ENCODE measurements at regions not wholly inside any gene's neighbourhood (a gene's known extent, or its start where the extent isn't known, plus 50 kb on each side); places are given as distances from the start of the nearest gene placed in this dataset.
A peak's percentile ranks its signal among the peaks of the same experiment; 100 is the strongest.

DNA sequence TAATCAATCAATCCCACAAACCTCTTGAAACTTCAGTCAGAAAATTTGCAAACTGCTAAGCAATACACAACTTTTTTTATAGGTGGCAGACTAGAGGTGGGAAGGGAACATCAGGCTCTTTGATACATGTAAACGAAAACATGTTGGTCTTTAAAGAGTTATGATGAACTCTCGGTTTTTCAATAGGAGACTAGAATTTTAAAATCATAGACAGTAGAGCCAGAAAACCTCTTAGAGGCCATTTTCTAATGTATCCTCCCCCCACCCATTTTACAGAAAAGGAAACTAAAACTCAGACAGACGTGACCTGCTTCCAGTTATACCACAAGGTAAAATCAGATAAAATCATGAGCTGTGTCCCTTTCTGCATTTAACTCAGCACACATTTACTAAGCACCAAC, 179.1 kb upstream of the LPP start:
- POLR2A ChIA-PET = no interaction called here
- H3K27me3 ChIP-seq (replicated peaks in 1 of 2; ENCODE audit: control insufficient read depth in 2 of 2, insufficient read depth in 2 of 2, low read length in 1 of 2) = peaks cover 2 to 4% of the 10 kb centered on the region in 2 experiments; a peak in 3 of 4 replicates
- H3K9me3 ChIP-seq (replicated peaks; ENCODE audit: control insufficient read depth, insufficient read depth, low read length) = no peaks in the 10 kb centered on the region; the same call in 2 of the 3 replicates
- FAIRE-seq (peak; percentile 57), ATAC-seq (peak; percentile 55), DNase-seq (ENCODE audit: low read depth, low spot score) (no peak)
- no peak overlapping the region for H3K27ac ChIP-seq (ENCODE audit: control insufficient read depth, insufficient read depth)
- H3K4me3 ChIP-seq = peak overlapping the region; percentile 16
- no TSS peak for BruUV-seq (replicated peaks)
- SMC1A ChIA-PET (ENCODE audit: uncharacterized antibody, unreplicated experiment) = interaction anchor here (0.8 to 1.4 kb wide), 2 partner anchors 13 to 225 kb away, joined by 3 to 6 read pairs; no protein-coding TSS in a partner anchor
- H3K79me2 ChIP-seq (ENCODE audit: control insufficient read depth, insufficient read depth, low read length) = no peaks in the 10 kb centered on the region
- intact Hi-C loops (cut with micrococcal nuclease; ENCODE audit: unreplicated experiment) = loop anchor here (10.0 kb wide), 1 partner anchor 230 kb away; the partner anchor contains the start of gene BCL6
- in situ Hi-C loops (cut with MboI) = no loop called here
- RAD21 ChIA-PET (ENCODE audit: unreplicated experiment) = interaction anchor here (1.0 kb wide), 1 partner anchor 227 kb away, joined by 3 read pairs; no protein-coding TSS in a partner anchor
- H3K36me3 ChIP-seq (ENCODE audit: control insufficient read depth in 2 of 2, insufficient read depth in 2 of 2, low read length in 1 of 2) = no peaks in the 10 kb centered on the region
- no peaks in the 10 kb centered on the region for H4K20me1 ChIP-seq (ENCODE audit: control insufficient read depth, insufficient read depth)
- no peak overlapping the region for H2AFZ ChIP-seq (ENCODE audit: control insufficient read depth, low read depth, low read length)
- WGBS (ENCODE audit: insufficient coverage, insufficient replicate concordance, low lambda C conversion rate, missing lambda C conversion rate) = 4% methylated on average over 3 of the region's 3 CpGs
- no peak overlapping the region for H3K9ac ChIP-seq (ENCODE audit: control insufficient read depth, insufficient read depth, low read length)
- peaks cover 14% of the 10 kb centered on the region for H3K4me1 ChIP-seq (ENCODE audit: control insufficient read depth, insufficient read depth, low read length)
- CTCF ChIA-PET = interaction anchor here (0.6 to 2.1 kb wide), 5 partner anchors 17 to 227 kb away, joined by 3 to 10 read pairs (median 4); no protein-coding TSS in a partner anchor
- H3K4me2 ChIP-seq (ENCODE audit: control insufficient read depth, insufficient read depth) = peak overlapping the region; percentile 45; the same call in 1 of the 2 replicates
- TF ChIP-seq, protein P1, sequence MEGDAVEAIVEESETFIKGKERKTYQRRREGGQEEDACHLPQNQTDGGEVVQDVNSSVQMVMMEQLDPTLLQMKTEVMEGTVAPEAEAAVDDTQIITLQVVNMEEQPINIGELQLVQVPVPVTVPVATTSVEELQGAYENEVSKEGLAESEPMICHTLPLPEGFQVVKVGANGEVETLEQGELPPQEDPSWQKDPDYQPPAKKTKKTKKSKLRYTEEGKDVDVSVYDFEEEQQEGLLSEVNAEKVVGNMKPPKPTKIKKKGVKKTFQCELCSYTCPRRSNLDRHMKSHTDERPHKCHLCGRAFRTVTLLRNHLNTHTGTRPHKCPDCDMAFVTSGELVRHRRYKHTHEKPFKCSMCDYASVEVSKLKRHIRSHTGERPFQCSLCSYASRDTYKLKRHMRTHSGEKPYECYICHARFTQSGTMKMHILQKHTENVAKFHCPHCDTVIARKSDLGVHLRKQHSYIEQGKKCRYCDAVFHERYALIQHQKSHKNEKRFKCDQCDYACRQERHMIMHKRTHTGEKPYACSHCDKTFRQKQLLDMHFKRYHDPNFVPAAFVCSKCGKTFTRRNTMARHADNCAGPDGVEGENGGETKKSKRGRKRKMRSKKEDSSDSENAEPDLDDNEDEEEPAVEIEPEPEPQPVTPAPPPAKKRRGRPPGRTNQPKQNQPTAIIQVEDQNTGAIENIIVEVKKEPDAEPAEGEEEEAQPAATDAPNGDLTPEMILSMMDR (IDR thresholded peaks at IDR 0.05 in 2 of 3, conservative IDR thresholded peaks at IDR 0.05 in 1 of 3; ENCODE audit: control insufficient read depth in 2 of 3, extremely low read depth in 1 of 3, insufficient read depth in 1 of 3, low read depth in 3 of 3, low read length in 3 of 3) = no peak; a peak in 1 of 6 replicates
- TF ChIP-seq MLLT1 (IDR thresholded peaks at IDR 0.05) = no peak
- no peak for TF ChIP-seq EGR1 (IDR thresholded peaks at IDR 0.05; ENCODE audit: borderline replicate concordance in 1 of 2, low read depth in 2 of 2, low read length in 2 of 2)
- no peak for TF ChIP-seq ASH2L (IDR thresholded peaks at IDR 0.05; ENCODE audit: borderline replicate concordance, low read depth)
- TF ChIP-seq RUNX3 (IDR thresholded peaks at IDR 0.05; ENCODE audit: low read length) = no peak; the same call in 1 of the 2 replicates
- TF ChIP-seq NBN (IDR thresholded peaks at IDR 0.05) = no peak
- TF ChIP-seq SIN3A (IDR thresholded peaks at IDR 0.05; ENCODE audit: low read depth, low read length) = no peak
- TF ChIP-seq ZNF384 (IDR thresholded peaks at IDR 0.05; ENCODE audit: borderline replicate concordance, low read depth, low read length) = no peak
- TF ChIP-seq IKZF1 (conservative IDR thresholded peaks at IDR 0.05) = no peak
- TF ChIP-seq ELK1 (IDR thresholded peaks at IDR 0.05; ENCODE audit: low read depth, low read length) = no peak
- TF ChIP-seq SUZ12 (IDR thresholded peaks at IDR 0.05; ENCODE audit: unreplicated experiment) = no peak
- no peak for TF ChIP-seq ZZZ3 (IDR thresholded peaks at IDR 0.05; ENCODE audit: control insufficient read depth, insufficient read length, low read depth)
- no peak for TF ChIP-seq CBX5 (IDR thresholded peaks at IDR 0.05; ENCODE audit: low read depth)
- no peak for TF ChIP-seq RELA (IDR thresholded peaks at IDR 0.05; ENCODE audit: borderline replicate concordance, partially characterized antibody)
- TF ChIP-seq CHD2 (IDR thresholded peaks at IDR 0.05; ENCODE audit: borderline replicate concordance, low read depth, low read length) = no peak
- TF ChIP-seq, protein P2, sequence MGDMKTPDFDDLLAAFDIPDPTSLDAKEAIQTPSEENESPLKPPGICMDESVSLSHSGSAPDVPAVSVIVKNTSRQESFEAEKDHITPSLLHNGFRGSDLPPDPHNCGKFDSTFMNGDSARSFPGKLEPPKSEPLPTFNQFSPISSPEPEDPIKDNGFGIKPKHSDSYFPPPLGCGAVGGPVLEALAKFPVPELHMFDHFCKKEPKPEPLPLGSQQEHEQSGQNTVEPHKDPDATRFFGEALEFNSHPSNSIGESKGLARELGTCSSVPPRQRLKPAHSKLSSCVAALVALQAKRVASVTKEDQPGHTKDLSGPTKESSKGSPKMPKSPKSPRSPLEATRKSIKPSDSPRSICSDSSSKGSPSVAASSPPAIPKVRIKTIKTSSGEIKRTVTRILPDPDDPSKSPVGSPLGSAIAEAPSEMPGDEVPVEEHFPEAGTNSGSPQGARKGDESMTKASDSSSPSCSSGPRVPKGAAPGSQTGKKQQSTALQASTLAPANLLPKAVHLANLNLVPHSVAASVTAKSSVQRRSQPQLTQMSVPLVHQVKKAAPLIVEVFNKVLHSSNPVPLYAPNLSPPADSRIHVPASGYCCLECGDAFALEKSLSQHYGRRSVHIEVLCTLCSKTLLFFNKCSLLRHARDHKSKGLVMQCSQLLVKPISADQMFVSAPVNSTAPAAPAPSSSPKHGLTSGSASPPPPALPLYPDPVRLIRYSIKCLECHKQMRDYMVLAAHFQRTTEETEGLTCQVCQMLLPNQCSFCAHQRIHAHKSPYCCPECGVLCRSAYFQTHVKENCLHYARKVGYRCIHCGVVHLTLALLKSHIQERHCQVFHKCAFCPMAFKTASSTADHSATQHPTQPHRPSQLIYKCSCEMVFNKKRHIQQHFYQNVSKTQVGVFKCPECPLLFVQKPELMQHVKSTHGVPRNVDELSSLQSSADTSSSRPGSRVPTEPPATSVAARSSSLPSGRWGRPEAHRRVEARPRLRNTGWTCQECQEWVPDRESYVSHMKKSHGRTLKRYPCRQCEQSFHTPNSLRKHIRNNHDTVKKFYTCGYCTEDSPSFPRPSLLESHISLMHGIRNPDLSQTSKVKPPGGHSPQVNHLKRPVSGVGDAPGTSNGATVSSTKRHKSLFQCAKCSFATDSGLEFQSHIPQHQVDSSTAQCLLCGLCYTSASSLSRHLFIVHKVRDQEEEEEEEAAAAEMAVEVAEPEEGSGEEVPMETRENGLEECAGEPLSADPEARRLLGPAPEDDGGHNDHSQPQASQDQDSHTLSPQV (IDR thresholded peaks at IDR 0.05) = no peak
